Neural cell (in vitro differentiated cells): ENCODE measurements at regions not wholly inside any gene's neighbourhood (a gene's known extent, or its start where the extent isn't known, plus 50 kb on each side); places are given as distances from the start of the nearest gene placed in this dataset.

ENCODE experiments used
- CTCF ChIP-seq: fragments of 450-650 bp; IDR thresholded peaks from 2 replicates; pipeline ENCODE4 v1.5.1; 2014; ENCODE audit warnings: antibody characterized with exemption, mild to moderate bottlenecking, moderate library complexity; ENCODE audit not compliant: poor library complexity, severe bottlenecking
- EP300 ChIP-seq: fragments of 450-650 bp; conservative IDR thresholded peaks from 2 replicates; pipeline ENCODE4 v1.6.1; 2014; ENCODE audit warnings: antibody characterized with exemption, mild to moderate bottlenecking, moderate library complexity; ENCODE audit not compliant: poor library complexity, severe bottlenecking
- EZH2 ChIP-seq: fragments of 200-600, 300-800 bp; shearing (Covaris generic), sonication (generic); IDR thresholded peaks from 2 replicates; pipeline ENCODE4 v1.6.1; 2014; ENCODE audit warnings: antibody characterized with exemption, low read length, borderline replicate concordance, mild to moderate bottlenecking; ENCODE audit not compliant: insufficient read depth, poor library complexity, severe bottlenecking
- MXI1 ChIP-seq: fragments of 450-650 bp; conservative IDR thresholded peaks from 2 replicates; pipeline ENCODE4 v1.6.1; 2014; ENCODE audit warnings: antibody characterized with exemption, mild to moderate bottlenecking; ENCODE audit not compliant: poor library complexity, severe bottlenecking
- POLR2AphosphoS5 ChIP-seq: IDR thresholded peaks from 2 replicates; pipeline ENCODE4 v1.6.1; 2012
- RAD21 ChIP-seq: fragments of 450-650 bp; conservative IDR thresholded peaks from 2 replicates; pipeline ENCODE4 v1.6.1; 2014; ENCODE audit warnings: antibody characterized with exemption, mild to moderate bottlenecking, moderate library complexity
- SMC3 ChIP-seq: fragments of 450-650 bp; conservative IDR thresholded peaks from 2 replicates; pipeline ENCODE4 v1.6.1; 2014; ENCODE audit warnings: antibody characterized with exemption, mild to moderate bottlenecking, moderate library complexity; ENCODE audit not compliant: poor library complexity
- TAF1 ChIP-seq: IDR thresholded peaks from 2 replicates; pipeline ENCODE4 v1.6.1; 2012; ENCODE audit warnings: low read depth
- TF ChIP-seq, protein P1 (sequence below): IDR thresholded peaks from 2 replicates; pipeline ENCODE4 v1.6.1; 2012; ENCODE audit warnings: borderline replicate concordance

DNA sequence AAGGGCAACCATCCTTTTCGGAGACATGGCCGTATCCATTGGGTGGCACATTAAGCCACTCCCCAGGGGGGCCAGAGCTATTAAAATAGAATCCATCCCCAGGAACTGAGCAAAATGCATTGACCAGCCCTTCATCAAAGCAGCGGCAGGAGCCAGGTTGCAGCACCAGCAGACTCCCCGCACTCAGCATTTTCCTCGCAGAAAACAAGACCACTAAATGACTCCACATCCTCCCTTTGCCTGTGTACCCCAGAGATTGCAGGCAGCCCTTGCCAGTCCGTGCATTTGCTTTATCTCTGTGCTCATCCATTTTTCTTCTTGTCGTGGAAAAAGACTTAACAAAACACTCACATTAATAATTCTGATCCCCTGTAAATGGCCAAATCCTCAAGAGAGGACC is 144.4 kb upstream of the LARGE1 start:
- TF ChIP-seq EZH2 (no peak), CTCF (no peak), MXI1 (no peak), RAD21 (no peak), EP300 (no peak), POLR2AphosphoS5 (no peak), SMC3 (no peak), TAF1 (no peak)
- TF ChIP-seq, protein P1, sequence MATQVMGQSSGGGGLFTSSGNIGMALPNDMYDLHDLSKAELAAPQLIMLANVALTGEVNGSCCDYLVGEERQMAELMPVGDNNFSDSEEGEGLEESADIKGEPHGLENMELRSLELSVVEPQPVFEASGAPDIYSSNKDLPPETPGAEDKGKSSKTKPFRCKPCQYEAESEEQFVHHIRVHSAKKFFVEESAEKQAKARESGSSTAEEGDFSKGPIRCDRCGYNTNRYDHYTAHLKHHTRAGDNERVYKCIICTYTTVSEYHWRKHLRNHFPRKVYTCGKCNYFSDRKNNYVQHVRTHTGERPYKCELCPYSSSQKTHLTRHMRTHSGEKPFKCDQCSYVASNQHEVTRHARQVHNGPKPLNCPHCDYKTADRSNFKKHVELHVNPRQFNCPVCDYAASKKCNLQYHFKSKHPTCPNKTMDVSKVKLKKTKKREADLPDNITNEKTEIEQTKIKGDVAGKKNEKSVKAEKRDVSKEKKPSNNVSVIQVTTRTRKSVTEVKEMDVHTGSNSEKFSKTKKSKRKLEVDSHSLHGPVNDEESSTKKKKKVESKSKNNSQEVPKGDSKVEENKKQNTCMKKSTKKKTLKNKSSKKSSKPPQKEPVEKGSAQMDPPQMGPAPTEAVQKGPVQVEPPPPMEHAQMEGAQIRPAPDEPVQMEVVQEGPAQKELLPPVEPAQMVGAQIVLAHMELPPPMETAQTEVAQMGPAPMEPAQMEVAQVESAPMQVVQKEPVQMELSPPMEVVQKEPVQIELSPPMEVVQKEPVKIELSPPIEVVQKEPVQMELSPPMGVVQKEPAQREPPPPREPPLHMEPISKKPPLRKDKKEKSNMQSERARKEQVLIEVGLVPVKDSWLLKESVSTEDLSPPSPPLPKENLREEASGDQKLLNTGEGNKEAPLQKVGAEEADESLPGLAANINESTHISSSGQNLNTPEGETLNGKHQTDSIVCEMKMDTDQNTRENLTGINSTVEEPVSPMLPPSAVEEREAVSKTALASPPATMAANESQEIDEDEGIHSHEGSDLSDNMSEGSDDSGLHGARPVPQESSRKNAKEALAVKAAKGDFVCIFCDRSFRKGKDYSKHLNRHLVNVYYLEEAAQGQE: no peak
